ENCODE measurements at regions not wholly inside any gene's neighbourhood (a gene's known extent, or its start where the extent isn't known, plus 50 kb on each side); places are given as distances from the start of the nearest gene placed in this dataset.

GRCh38 chr12:93318720-93319522 lies 58.8 kb upstream of the NUDT4 start:
- no peak for DNase-seq
- Histone ChIP-seq H3K9me3 (no peaks in the 10 kb centered on the region), H3K4me3 (ENCODE audit: low read depth, low read length) (no peak overlapping the region), H3K27me3 (replicated peaks; ENCODE audit: control insufficient read depth, insufficient read depth, low read length) (no peaks in the 10 kb centered on the region), H3K36me3 (ENCODE audit: control insufficient read depth, insufficient read depth, low read length) (no peaks in the 10 kb centered on the region), H3K4me1 (peaks cover 25% of the 10 kb centered on the region)
- TF ChIP-seq CTCF (IDR thresholded peaks at IDR 0.05; ENCODE audit: insufficient read depth in 1 of 2, low read depth in 1 of 2, low read length in 1 of 2, severe bottlenecking in 1 of 2, unreplicated experiment in 1 of 2), result no peak
- Mint-ChIP-seq H3K36me3 (ENCODE audit: insufficient read depth, unreplicated experiment) (peaks cover 30% of the 10 kb centered on the region), H3K9me3 (ENCODE audit: unreplicated experiment) (no peaks in the 10 kb centered on the region), H3K4me3 (ENCODE audit: unreplicated experiment) (no peak overlapping the region), H3K4me1 (ENCODE audit: low read depth, unreplicated experiment) (peaks cover 34% of the 10 kb centered on the region), H3K27ac (ENCODE audit: unreplicated experiment) (no peak overlapping the region), H3K27me3 (ENCODE audit: insufficient read depth, unreplicated experiment) (no peaks in the 10 kb centered on the region)
- ChIA-PET POLR2A (no interaction called here), CTCF (no interaction called here)
- intact Hi-C loops (cut with micrococcal nuclease; ENCODE audit: unreplicated experiment), result loop anchor here (10.0 kb wide), 1 partner anchor 194 kb away; no protein-coding TSS in a partner anchor
- BruUV-seq (replicated peaks), result no TSS peak

GRCh38 chr12:93319523-93320050 lies 58.1 kb upstream of the NUDT4 start:
- no TSS peak for BruUV-seq (replicated peaks)
- no peak overlapping the region for H3K4me3 ChIP-seq (ENCODE audit: low read depth, low read length)
- H3K9me3 Mint-ChIP-seq (ENCODE audit: unreplicated experiment), result no peaks in the 10 kb centered on the region
- H3K27me3 Mint-ChIP-seq (ENCODE audit: insufficient read depth, unreplicated experiment), result no peaks in the 10 kb centered on the region
- DNase-seq, result no peak
- POLR2A ChIA-PET, result no interaction called here
- no peaks in the 10 kb centered on the region for H3K9me3 ChIP-seq
- H3K4me1 ChIP-seq, result peaks cover 21% of the 10 kb centered on the region
- TF ChIP-seq CTCF (IDR thresholded peaks at IDR 0.05; ENCODE audit: insufficient read depth in 1 of 2, low read depth in 1 of 2, low read length in 1 of 2, severe bottlenecking in 1 of 2, unreplicated experiment in 1 of 2), result no peak
- peaks cover 23% of the 10 kb centered on the region for H3K36me3 Mint-ChIP-seq (ENCODE audit: insufficient read depth, unreplicated experiment)
- peaks cover 34% of the 10 kb centered on the region for H3K4me1 Mint-ChIP-seq (ENCODE audit: low read depth, unreplicated experiment)
- H3K36me3 ChIP-seq (ENCODE audit: control insufficient read depth, insufficient read depth, low read length), result no peaks in the 10 kb centered on the region
- H3K27ac Mint-ChIP-seq (ENCODE audit: unreplicated experiment), result no peak overlapping the region
- CTCF ChIA-PET, result no interaction called here
- no peak overlapping the region for H3K4me3 Mint-ChIP-seq (ENCODE audit: unreplicated experiment)
- H3K27me3 ChIP-seq (replicated peaks; ENCODE audit: control insufficient read depth, insufficient read depth, low read length), result no peaks in the 10 kb centered on the region
- intact Hi-C loops (cut with micrococcal nuclease; ENCODE audit: unreplicated experiment), result loop anchor here (10.0 kb wide), 1 partner anchor 195 kb away; no protein-coding TSS in a partner anchor

GRCh38 chr12:93322784-93323183 lies 54.9 kb upstream of the NUDT4 start:
- intact Hi-C loops (cut with micrococcal nuclease; ENCODE audit: unreplicated experiment), result no loop called here
- Histone ChIP-seq H3K4me1 (no peaks in the 10 kb centered on the region), H3K4me3 (ENCODE audit: low read depth, low read length) (no peak overlapping the region), H3K36me3 (ENCODE audit: control insufficient read depth, insufficient read depth, low read length) (no peaks in the 10 kb centered on the region), H3K9me3 (no peaks in the 10 kb centered on the region), H3K27me3 (replicated peaks; ENCODE audit: control insufficient read depth, insufficient read depth, low read length) (no peaks in the 10 kb centered on the region)
- H3K27ac Mint-ChIP-seq (ENCODE audit: unreplicated experiment), result no peak overlapping the region
- peaks cover 17% of the 10 kb centered on the region for H3K4me1 Mint-ChIP-seq (ENCODE audit: low read depth, unreplicated experiment)
- ChIA-PET CTCF (interaction anchor here (0.6 to 0.7 kb wide), 2 partner anchors 26 to 225 kb away, joined by 3 to 5 read pairs; no protein-coding TSS in a partner anchor), POLR2A (no interaction called here)
- no peak overlapping the region for H3K4me3 Mint-ChIP-seq (ENCODE audit: unreplicated experiment)
- no TSS peak for BruUV-seq (replicated peaks)
- H3K9me3 Mint-ChIP-seq (ENCODE audit: unreplicated experiment), result no peaks in the 10 kb centered on the region
- H3K27me3 Mint-ChIP-seq (ENCODE audit: insufficient read depth, unreplicated experiment), result no peaks in the 10 kb centered on the region
- DNase-seq, result no peak
- TF ChIP-seq CTCF (IDR thresholded peaks at IDR 0.05; ENCODE audit: insufficient read depth in 1 of 2, low read depth in 1 of 2, low read length in 1 of 2, severe bottlenecking in 1 of 2, unreplicated experiment in 1 of 2), result no peak
- H3K36me3 Mint-ChIP-seq (ENCODE audit: insufficient read depth, unreplicated experiment), result no peaks in the 10 kb centered on the region

Measured in Caco-2 (cell line).